Upper lobe of left lung (tissue), 4 donors: ENCODE measurements at regions not wholly inside any gene's neighbourhood (a gene's known extent, or its start where the extent isn't known, plus 50 kb on each side); places are given as distances from the start of the nearest gene placed in this dataset.
"Not testable (repeated sequence)": the region's sequence is repeated elsewhere in the genome, so short reads cannot be mapped to it uniquely, and the experiment has no call there.

Source experiments
- CTCF ChIP-seq, 6 experiments: fragments of 450-650 bp in 4 of 6; fragments of 200-600 bp in 2 of 6; sonication (generic) in 2 of 6; IDR thresholded peaks; one replicate each; pipeline ENCODE4 v1.5.1; 2016 to 2019; ENCODE audit warnings: antibody characterized with exemption in 6 of 6
- EP300 ChIP-seq, 4 donors: sonication (generic); formaldehyde crosslinking; IDR thresholded peaks; one replicate each; pipeline ENCODE4 v1.5.1; 2017; ENCODE audit warnings: antibody characterized with exemption in 4 of 4, control low read depth in 2 of 4
- POLR2A ChIP-seq, 4 donors: fragments of 450-650 bp; IDR thresholded peaks; one replicate each; pipeline ENCODE4 v1.5.1; 2016 to 2017; ENCODE audit warnings: antibody characterized with exemption in 4 of 4, mild to moderate bottlenecking in 2 of 4

- TF ChIP-seq POLR2A, CTCF, EP300 (IDR thresholded peaks at IDR 0.05): not testable (repeated sequence)
These were observed 189.5 kb upstream of the TMEFF2 start for GRCh38 chr2:192384191-192384590.
